ENCODE measurements at regions not wholly inside any gene's neighbourhood (a gene's known extent, or its start where the extent isn't known, plus 50 kb on each side); places are given as distances from the start of the nearest gene placed in this dataset.

GRCh38 chr4:170231377-170231776, 141.6 kb upstream of the AADAT start:
- DNase-seq (ENCODE audit: extremely low read depth, low read depth), result no peak
- no peak for TF ChIP-seq CTCF (IDR thresholded peaks at IDR 0.05; ENCODE audit: low read depth, low read length)

- DNase-seq (ENCODE audit: extremely low read depth, low read depth), result no peak
- no peak for TF ChIP-seq CTCF (IDR thresholded peaks at IDR 0.05; ENCODE audit: low read depth, low read length)
These were observed 140.5 kb upstream of the AADAT start for GRCh38 chr4:170230242-170230641.

DNA sequence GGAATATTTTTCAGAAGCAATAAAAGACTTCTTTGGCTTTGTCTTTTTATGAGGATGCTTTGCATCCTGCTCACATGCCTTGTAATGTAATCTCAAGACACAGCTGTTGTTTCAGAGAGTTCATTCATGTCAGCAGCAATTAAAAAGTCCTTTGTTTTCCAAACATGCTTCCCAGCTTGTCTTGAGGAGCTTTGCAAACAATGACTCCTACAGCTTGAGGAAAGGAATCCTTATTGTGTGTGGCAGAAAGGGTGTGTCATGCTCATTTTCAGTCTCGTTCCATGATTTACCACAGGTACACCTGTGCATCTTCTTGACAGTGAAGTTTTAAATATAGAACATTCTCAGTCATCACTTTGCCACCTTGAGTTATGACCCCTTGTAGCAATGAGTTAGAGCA, 139.2 kb upstream of the AADAT start:
- no peak for TF ChIP-seq CTCF (IDR thresholded peaks at IDR 0.05; ENCODE audit: low read depth, low read length)
- DNase-seq (ENCODE audit: extremely low read depth, low read depth), result no peak

DNA sequence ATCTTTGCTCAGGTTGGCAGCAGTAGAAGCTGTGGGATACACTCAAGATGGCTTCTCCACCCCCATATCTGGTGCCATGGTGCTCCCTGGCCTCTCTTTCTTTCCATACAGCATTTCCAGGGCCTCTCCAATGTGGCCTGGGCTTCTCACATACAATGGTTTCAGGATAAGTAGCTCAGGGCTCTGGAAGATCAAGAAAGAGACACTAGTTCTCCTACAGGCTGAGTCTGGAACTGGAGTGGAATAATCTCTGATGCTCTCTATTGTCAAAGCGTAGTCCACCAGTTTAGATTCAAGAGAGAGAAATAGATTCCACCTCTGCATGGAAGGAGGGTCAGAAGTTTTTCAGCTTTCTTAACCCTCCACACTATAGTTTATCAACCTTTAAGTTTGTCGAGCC, 138.2 kb upstream of the AADAT start:
- TF ChIP-seq CTCF (IDR thresholded peaks at IDR 0.05; ENCODE audit: low read depth, low read length), result no peak
- no peak for DNase-seq (ENCODE audit: extremely low read depth, low read depth)

DNA sequence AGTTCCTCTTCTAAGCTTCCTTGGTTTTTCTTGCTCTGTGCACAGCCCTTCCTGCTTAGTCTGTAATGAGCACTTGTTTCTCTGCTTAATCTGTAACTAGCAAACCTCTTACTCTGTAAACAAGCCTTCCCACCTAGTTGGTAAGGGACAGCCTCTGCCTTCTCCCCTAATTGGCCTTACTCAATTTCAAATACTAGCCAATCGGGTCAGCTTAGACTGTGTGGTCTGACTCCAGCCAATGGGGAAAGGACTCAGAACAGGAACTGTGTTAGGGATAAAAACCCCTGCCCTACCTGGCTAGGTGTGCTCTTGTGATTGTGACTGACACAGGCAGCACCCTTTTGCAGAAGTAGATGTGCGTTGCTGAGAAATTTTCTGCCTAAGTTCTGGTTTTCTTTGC, 136.5 kb upstream of the AADAT start:
- no peak for TF ChIP-seq CTCF (IDR thresholded peaks at IDR 0.05; ENCODE audit: low read depth, low read length)
- DNase-seq (ENCODE audit: extremely low read depth, low read depth), result no peak

DNA sequence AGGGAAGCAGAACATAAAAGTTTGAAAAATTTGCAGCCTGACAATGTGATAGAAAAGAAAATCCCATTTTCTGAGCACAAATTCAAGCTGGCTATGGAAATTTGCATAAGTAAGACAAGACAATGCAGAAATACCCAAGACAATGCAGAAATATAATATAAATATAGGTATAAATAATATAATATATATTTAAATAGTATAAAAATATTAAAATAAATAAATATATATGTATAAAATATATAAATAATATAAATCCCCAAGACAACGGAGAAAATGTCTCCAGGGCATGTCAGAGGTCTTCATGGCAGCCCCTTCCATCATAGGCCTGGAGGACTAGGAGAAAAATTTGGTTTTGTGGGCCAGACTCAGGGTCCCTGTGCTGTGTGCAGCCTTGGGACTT, 125.0 kb upstream of the AADAT start:
- DNase-seq (ENCODE audit: extremely low read depth, low read depth), result no peak
- no peak for TF ChIP-seq CTCF (IDR thresholded peaks at IDR 0.05; ENCODE audit: low read depth, low read length)

- TF ChIP-seq CTCF (IDR thresholded peaks at IDR 0.05; ENCODE audit: low read depth, low read length), result no peak
- no peak for DNase-seq (ENCODE audit: extremely low read depth, low read depth)
These were observed 124.3 kb upstream of the AADAT start for GRCh38 chr4:170214101-170214500.

Measured in AG09319 (cell line).